Gastrocnemius medialis (tissue), 4 donors: ENCODE measurements at regions not wholly inside any gene's neighbourhood (a gene's known extent, or its start where the extent isn't known, plus 50 kb on each side); places are given as distances from the start of the nearest gene placed in this dataset.

Source experiments
- CTCF ChIP-seq, 5 experiments: fragments of 450-650 bp in 3 of 5; fragments of 200-600 bp in 2 of 5; sonication (generic) in 2 of 5; IDR thresholded peaks in 4 of 5; conservative IDR thresholded peaks in 1 of 5; 1 replicate in 4 of 5; 2 replicates in 1 of 5; pipeline ENCODE4 v1.5.1; 2016 to 2019; ENCODE audit warnings: antibody characterized with exemption in 5 of 5, mild to moderate bottlenecking in 3 of 5, moderate library complexity in 3 of 5
- POLR2A ChIP-seq, 2 donors: fragments of 450-650 bp; IDR thresholded peaks; one replicate each; pipeline ENCODE4 v1.6.1; 2017; ENCODE audit warnings: antibody characterized with exemption in 2 of 2, mild to moderate bottlenecking in 2 of 2, moderate library complexity in 2 of 2

GRCh38 chr6:27126815-27127537 is 120.5 kb upstream of the PRSS16 start:
- TF ChIP-seq CTCF (IDR thresholded peaks at IDR 0.05 in 4 of 5, conservative IDR thresholded peaks at IDR 0.05 in 1 of 5): peak; percentile 37 to 85 (median 61)
- no peak for TF ChIP-seq POLR2A (IDR thresholded peaks at IDR 0.05)
